Nephron (organoid): ENCODE measurements at regions not wholly inside any gene's neighbourhood (a gene's known extent, or its start where the extent isn't known, plus 50 kb on each side); places are given as distances from the start of the nearest gene placed in this dataset.

Source experiments
- H3K27ac Mint-ChIP-seq, 3 experiments: 2 replicates each; pipeline ENCODE4 v1.8.0; 2020; ENCODE audit warnings: mixed read lengths in 3 of 3, mild to moderate bottlenecking in 2 of 3, moderate library complexity in 1 of 3
- H3K27me3 Mint-ChIP-seq: 2 replicates; pipeline ENCODE4 v1.8.0; 2021; ENCODE audit warnings: low read depth, mild to moderate bottlenecking, moderate library complexity, mixed read lengths
- H3K36me3 Mint-ChIP-seq: 2 replicates; pipeline ENCODE4 v1.8.0; 2020; ENCODE audit warnings: low read depth, mixed read lengths
- H3K4me1 Mint-ChIP-seq: 2 replicates; pipeline ENCODE4 v1.8.0; 2020; ENCODE audit warnings: mixed read lengths
- H3K4me3 Mint-ChIP-seq, 3 experiments: 2 replicates each; pipeline ENCODE4 v1.8.0; 2020; ENCODE audit warnings: mild to moderate bottlenecking in 3 of 3, mixed read lengths in 3 of 3, moderate library complexity in 2 of 3
- H3K9me3 Mint-ChIP-seq: 2 replicates; pipeline ENCODE4 v1.8.0; 2020; ENCODE audit warnings: mixed read lengths
- TF ChIP-seq, protein P1 (sequence below), 3 experiments: fragments of 200-600 bp; sonication (generic); IDR thresholded peaks; one replicate each; pipeline ENCODE4 v1.5.0; 2021; ENCODE audit warnings: antibody characterized with exemption in 3 of 3; ENCODE audit not compliant: unreplicated experiment in 3 of 3

DNA sequence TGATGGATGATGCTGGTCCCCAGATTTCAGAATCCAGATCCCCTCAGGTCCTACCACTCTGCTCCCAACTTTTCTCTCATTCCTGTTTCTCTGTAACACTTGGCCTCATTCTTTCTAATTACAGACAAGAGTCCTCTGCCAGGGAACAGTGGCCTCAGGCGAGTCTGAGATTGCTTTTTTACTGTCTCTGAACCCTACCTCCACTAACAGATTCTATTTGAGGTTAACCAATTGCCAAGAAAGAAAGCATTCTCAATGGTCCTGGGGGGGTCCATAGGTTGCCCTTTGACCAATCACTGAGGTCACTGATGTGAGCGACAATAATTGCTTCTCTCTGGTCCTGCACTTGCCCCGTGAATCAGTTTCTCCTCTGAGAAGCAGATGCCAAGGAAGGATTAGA, 145.2 kb upstream of the TMEM108 start:
- H3K9me3 Mint-ChIP-seq, result no peaks in the 10 kb centered on the region
- no peaks in the 10 kb centered on the region for H3K4me1 Mint-ChIP-seq
- TF ChIP-seq, protein P1, sequence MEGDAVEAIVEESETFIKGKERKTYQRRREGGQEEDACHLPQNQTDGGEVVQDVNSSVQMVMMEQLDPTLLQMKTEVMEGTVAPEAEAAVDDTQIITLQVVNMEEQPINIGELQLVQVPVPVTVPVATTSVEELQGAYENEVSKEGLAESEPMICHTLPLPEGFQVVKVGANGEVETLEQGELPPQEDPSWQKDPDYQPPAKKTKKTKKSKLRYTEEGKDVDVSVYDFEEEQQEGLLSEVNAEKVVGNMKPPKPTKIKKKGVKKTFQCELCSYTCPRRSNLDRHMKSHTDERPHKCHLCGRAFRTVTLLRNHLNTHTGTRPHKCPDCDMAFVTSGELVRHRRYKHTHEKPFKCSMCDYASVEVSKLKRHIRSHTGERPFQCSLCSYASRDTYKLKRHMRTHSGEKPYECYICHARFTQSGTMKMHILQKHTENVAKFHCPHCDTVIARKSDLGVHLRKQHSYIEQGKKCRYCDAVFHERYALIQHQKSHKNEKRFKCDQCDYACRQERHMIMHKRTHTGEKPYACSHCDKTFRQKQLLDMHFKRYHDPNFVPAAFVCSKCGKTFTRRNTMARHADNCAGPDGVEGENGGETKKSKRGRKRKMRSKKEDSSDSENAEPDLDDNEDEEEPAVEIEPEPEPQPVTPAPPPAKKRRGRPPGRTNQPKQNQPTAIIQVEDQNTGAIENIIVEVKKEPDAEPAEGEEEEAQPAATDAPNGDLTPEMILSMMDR (IDR thresholded peaks at IDR 0.05; ENCODE audit: unreplicated experiment in 3 of 3), result no peak
- no peaks in the 10 kb centered on the region for H3K27me3 Mint-ChIP-seq
- H3K4me3 Mint-ChIP-seq, result no peak overlapping the region
- H3K36me3 Mint-ChIP-seq, result no peaks in the 10 kb centered on the region
- no peak overlapping the region for H3K27ac Mint-ChIP-seq

DNA sequence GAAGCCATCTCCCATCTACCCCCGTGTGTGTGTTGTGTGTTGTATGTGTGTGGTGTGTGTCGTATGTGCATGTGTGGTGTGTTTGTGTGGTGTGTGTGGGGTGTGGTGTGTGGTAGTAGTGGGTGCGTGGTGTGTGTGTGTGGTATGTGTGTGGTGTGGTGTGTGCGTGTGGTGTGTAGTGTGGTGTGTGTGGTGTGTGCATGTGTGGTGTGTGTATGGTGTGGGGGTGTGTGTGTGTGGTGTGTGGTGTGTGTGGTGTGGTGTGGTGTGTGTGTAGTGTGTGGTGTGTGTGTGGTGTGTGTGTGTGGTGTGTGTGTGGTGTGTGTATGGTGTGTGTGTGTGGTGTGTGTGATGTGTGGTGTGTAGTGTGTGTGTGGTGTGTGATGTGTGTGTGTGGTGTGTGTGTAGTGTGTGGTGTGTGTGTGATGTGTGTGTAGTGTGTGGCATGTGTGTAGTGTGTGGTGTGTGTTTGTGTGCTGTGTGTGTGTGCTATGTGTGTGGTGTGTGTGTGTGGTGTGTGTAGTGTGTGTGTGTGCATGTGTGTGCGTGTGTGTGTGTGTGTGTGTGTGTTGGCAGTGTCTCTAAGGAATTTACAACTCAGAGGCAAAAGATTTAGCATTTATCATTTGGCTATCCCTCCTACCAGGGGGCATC, 156.3 kb upstream of the TMEM108 start:
- no peak overlapping the region for H3K27ac Mint-ChIP-seq
- H3K4me1 Mint-ChIP-seq, result no peaks in the 10 kb centered on the region
- TF ChIP-seq, protein P1 (IDR thresholded peaks at IDR 0.05; ENCODE audit: unreplicated experiment in 3 of 3), result no peak
- no peak overlapping the region for H3K4me3 Mint-ChIP-seq
- H3K36me3 Mint-ChIP-seq, result no peaks in the 10 kb centered on the region
- no peaks in the 10 kb centered on the region for H3K9me3 Mint-ChIP-seq
- no peaks in the 10 kb centered on the region for H3K27me3 Mint-ChIP-seq

DNA sequence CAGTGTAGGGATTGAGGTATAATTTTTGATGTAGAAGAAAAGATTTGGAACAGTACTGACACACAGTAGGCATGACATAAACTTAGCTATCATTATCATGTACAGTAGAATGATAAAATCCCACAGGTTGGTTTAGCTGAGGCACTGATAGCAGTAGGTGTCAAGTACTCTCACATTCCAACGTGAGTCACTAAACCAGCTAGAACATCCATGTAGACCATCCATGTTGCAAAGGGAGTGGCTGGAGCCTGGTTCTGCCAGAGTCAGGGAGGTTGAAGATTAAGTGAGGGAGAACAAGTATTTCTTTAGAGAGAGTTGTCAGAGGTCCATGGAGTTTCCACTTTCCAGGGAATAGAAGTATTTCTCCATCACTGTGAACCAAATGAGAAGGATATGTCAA, 157.2 kb upstream of the TMEM108 start:
- H3K36me3 Mint-ChIP-seq, result no peaks in the 10 kb centered on the region
- no peak overlapping the region for H3K4me3 Mint-ChIP-seq
- no peaks in the 10 kb centered on the region for H3K9me3 Mint-ChIP-seq
- no peaks in the 10 kb centered on the region for H3K4me1 Mint-ChIP-seq
- no peaks in the 10 kb centered on the region for H3K27me3 Mint-ChIP-seq
- TF ChIP-seq, protein P1 (IDR thresholded peaks at IDR 0.05; ENCODE audit: unreplicated experiment in 3 of 3), result no peak
- H3K27ac Mint-ChIP-seq, result no peak overlapping the region

DNA sequence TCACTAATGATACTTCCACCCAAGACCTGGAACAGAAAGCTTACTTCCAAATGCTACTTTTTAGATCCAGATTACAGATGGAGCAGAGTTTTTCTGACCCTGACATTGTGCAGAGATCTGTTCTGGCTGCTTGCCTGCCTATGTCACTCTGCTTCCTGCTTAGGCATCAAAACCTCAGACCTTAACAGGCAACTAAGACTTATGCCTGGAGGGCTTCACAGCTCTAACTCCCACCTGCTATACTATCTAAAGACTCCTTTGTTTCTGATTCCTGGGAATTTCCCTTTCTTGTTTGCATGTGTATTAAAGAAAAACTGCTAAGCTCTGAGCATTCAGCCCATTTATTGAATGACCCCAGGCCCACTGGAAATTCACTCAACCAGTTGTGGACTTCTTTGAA, 157.4 kb upstream of the NPHP3 start:
- H3K27ac Mint-ChIP-seq, result no peak overlapping the region
- H3K4me3 Mint-ChIP-seq, result no peak overlapping the region
- TF ChIP-seq, protein P1 (IDR thresholded peaks at IDR 0.05; ENCODE audit: unreplicated experiment in 3 of 3), result no peak
- H3K27me3 Mint-ChIP-seq, result no peaks in the 10 kb centered on the region
- no peaks in the 10 kb centered on the region for H3K9me3 Mint-ChIP-seq
- H3K4me1 Mint-ChIP-seq, result no peaks in the 10 kb centered on the region
- no peaks in the 10 kb centered on the region for H3K36me3 Mint-ChIP-seq

DNA sequence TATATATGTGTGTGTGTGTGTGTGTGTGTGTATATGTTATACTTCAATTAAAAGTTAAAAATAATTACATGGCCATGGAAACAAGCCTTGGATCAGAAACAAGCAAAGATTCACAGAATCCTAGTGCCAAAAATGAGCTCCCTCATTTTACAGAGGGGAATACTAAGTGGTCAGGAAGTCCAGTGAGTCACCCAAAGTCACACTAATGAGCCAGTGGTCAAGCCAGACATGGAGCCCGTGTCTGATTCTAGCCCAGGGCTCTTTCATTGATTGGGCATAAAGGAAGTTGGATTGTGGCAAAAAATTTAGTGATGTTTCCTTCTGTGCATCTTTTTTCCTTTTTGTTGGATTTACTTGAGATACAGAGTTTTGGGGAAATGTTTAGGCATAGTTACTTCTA, 152.5 kb upstream of the NPHP3 start:
- no peak overlapping the region for H3K4me3 Mint-ChIP-seq
- H3K9me3 Mint-ChIP-seq, result no peaks in the 10 kb centered on the region
- TF ChIP-seq, protein P1 (IDR thresholded peaks at IDR 0.05; ENCODE audit: unreplicated experiment in 3 of 3), result no peak
- H3K36me3 Mint-ChIP-seq, result no peaks in the 10 kb centered on the region
- no peak overlapping the region for H3K27ac Mint-ChIP-seq
- peaks cover 4% of the 10 kb centered on the region for H3K27me3 Mint-ChIP-seq
- peaks cover 12% of the 10 kb centered on the region for H3K4me1 Mint-ChIP-seq

DNA sequence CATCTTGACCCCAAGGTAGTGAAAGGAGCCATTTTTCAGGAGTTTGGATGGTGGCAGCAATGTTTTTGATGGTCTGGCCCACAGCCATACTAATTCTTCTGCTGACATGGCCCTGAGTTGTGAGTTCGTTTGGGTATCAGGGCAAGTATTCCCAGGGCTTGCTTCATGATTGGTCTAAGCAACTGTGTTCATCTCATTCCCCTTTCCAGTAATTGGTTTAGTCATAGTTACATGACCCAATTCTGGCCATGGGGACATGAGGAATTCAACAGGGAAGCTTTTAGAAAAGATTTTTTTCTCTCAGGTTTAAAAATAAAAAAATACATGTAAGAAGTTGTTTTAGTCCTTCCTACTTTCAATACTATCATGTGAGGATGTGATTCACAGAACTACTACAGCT, 150.5 kb upstream of the NPHP3 start:
- H3K4me3 Mint-ChIP-seq, result no peak overlapping the region
- peaks cover 6% of the 10 kb centered on the region for H3K27me3 Mint-ChIP-seq
- peaks cover 14% of the 10 kb centered on the region for H3K4me1 Mint-ChIP-seq
- no peaks in the 10 kb centered on the region for H3K9me3 Mint-ChIP-seq
- H3K36me3 Mint-ChIP-seq, result no peaks in the 10 kb centered on the region
- no peak overlapping the region for H3K27ac Mint-ChIP-seq
- TF ChIP-seq, protein P1 (IDR thresholded peaks at IDR 0.05; ENCODE audit: unreplicated experiment in 3 of 3), result no peak
